Stimulated activated CD4-positive, alpha-beta T cell treated with anti-CD3 and anti-CD28 coated beads, Interleukin-2, amount 100 ng/mL, for 48 hours (primary cell): ENCODE measurements at regions not wholly inside any gene's neighbourhood (a gene's known extent, or its start where the extent isn't known, plus 50 kb on each side); places are given as distances from the start of the nearest gene placed in this dataset.

Experiments used
- DNase-seq, 2 donors: peaks; one replicate each; pipeline ENCODE4 v3.0.0-alpha.2; 2020

GRCh38 chr3:24598695-24599470 is 104.2 kb upstream of the THRB start:
- no peak for DNase-seq

GRCh38 chr3:24601066-24601939 is 106.7 kb upstream of the THRB start:
- no peak for DNase-seq

- DNase-seq, result no peak
Observed at GRCh38 chr3:24604215-24604614, 109.6 kb upstream of the THRB start.

- DNase-seq, result no peak
Observed at GRCh38 chr3:24605511-24606028, 110.9 kb upstream of the THRB start.

GRCh38 chr3:24607281-24607680 is 112.6 kb upstream of the THRB start:
- DNase-seq, result no peak

GRCh38 chr3:24608701-24609390 is 114.2 kb upstream of the THRB start:
- no peak for DNase-seq

GRCh38 chr3:24614359-24614758 is 119.7 kb upstream of the THRB start:
- DNase-seq, result no peak

GRCh38 chr3:24615177-24615576 is 120.5 kb upstream of the THRB start:
- no peak for DNase-seq

- no peak for DNase-seq
Observed at GRCh38 chr3:24616110-24616829, 121.6 kb upstream of the THRB start.

- no peak for DNase-seq
Observed at GRCh38 chr3:24622138-24622537, 127.5 kb upstream of the THRB start.

- DNase-seq, result no peak
Observed at GRCh38 chr3:24622696-24623225, 128.1 kb upstream of the THRB start.

- no peak for DNase-seq
Observed at GRCh38 chr3:24623657-24624056, 129.0 kb upstream of the THRB start.

GRCh38 chr3:24624938-24625681 is 130.5 kb upstream of the THRB start:
- DNase-seq, result no peak

- DNase-seq, result no peak
Observed at GRCh38 chr3:24628523-24629258, 134.0 kb upstream of the THRB start.

GRCh38 chr3:24631481-24631880 is 136.8 kb upstream of the THRB start:
- DNase-seq, result no peak

- DNase-seq, result no peak
Observed at GRCh38 chr3:24639061-24639460, 144.4 kb upstream of the THRB start.

- DNase-seq, result no peak
Observed at GRCh38 chr3:24639481-24640329, 145.1 kb upstream of the THRB start.

GRCh38 chr3:24640330-24640877 is 145.8 kb upstream of the THRB start:
- no peak for DNase-seq

- DNase-seq, result no peak
Observed at GRCh38 chr3:24641628-24642027, 147.0 kb upstream of the THRB start.

GRCh38 chr3:24645047-24645446 is 150.4 kb upstream of the THRB start:
- no peak for DNase-seq
